GM12872 (cell line): ENCODE measurements at regions not wholly inside any gene's neighbourhood (a gene's known extent, or its start where the extent isn't known, plus 50 kb on each side); places are given as distances from the start of the nearest gene placed in this dataset.

Source experiments
- TF ChIP-seq, protein P1 (sequence below): IDR thresholded peaks from 3 replicates; pipeline ENCODE4 v1.5.1; 2011; ENCODE audit warnings: low read depth, mild to moderate bottlenecking, low read length, moderate library complexity; ENCODE audit not compliant: insufficient read depth

DNA sequence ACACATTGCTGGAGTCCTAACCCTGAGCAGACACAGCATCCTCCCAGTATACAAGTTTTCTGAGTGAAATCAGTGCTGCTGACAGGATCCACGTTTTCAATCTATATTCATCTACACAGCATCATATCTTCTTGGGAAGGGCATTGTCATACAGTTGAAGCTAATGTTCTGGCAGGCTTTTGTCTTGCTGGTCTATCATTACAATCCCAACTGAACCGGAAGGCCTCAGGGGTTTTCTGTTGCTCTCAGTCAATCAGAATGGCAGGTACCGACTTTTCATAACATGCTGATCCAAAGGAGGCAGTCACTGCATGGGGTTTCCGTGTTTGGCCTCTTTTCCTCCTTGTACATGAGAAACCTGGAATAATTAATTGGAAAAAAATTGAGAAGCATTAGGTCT, 2118.8 kb upstream of the WWC1 start:
- TF ChIP-seq, protein P1, sequence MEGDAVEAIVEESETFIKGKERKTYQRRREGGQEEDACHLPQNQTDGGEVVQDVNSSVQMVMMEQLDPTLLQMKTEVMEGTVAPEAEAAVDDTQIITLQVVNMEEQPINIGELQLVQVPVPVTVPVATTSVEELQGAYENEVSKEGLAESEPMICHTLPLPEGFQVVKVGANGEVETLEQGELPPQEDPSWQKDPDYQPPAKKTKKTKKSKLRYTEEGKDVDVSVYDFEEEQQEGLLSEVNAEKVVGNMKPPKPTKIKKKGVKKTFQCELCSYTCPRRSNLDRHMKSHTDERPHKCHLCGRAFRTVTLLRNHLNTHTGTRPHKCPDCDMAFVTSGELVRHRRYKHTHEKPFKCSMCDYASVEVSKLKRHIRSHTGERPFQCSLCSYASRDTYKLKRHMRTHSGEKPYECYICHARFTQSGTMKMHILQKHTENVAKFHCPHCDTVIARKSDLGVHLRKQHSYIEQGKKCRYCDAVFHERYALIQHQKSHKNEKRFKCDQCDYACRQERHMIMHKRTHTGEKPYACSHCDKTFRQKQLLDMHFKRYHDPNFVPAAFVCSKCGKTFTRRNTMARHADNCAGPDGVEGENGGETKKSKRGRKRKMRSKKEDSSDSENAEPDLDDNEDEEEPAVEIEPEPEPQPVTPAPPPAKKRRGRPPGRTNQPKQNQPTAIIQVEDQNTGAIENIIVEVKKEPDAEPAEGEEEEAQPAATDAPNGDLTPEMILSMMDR, result no peak

DNA sequence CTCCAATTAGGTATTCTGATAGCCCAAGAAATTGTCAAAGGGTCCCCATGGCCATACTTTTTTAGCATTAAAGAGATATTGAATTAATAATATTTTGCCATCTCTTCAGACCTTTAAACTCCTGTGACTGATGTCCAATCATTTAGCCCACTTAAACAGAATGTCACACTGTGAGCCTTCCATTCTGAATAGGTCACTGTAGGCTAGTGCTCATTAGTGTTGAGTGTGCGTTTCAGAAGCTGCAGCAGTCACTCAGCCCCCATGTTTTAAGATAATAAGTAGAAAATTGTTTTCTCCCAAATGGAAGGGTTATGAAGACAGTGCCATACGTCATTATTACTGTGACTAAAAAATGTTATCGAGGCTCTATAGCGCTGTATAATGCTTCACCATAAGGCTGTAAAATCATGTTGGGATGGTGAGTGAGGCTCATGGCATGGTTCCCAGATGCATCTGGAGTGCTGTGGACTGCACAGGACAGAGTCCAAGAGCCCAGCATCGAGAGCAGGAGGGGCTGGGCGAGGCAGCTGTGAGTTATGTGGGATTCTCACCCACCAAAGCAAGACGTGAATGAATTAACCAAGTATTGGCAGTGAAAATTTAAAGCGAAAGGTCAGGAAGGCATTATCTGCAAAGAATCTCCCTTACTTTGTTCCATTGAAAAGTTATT, 2112.9 kb upstream of the WWC1 start:
- TF ChIP-seq, protein P1, result no peak

DNA sequence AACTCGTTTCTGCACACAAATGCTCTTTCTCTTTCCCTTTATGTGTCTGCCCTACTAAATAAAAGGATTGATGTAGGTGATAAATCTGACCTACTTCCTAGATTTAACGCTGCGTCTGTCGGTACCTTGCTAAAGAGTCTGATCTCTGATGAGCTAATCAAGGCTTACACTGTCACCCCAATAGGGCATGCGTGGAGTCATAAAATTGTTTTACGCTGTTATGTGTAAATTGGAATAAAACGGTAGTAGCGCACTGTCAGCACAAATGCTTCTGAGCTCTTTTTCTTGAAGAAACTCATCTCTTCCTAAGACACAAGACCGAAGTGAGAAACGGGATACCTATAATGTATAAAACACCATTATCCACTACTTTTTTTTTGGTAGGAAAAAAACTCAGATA, 2106.3 kb upstream of the WWC1 start:
- TF ChIP-seq, protein P1, result no peak

DNA sequence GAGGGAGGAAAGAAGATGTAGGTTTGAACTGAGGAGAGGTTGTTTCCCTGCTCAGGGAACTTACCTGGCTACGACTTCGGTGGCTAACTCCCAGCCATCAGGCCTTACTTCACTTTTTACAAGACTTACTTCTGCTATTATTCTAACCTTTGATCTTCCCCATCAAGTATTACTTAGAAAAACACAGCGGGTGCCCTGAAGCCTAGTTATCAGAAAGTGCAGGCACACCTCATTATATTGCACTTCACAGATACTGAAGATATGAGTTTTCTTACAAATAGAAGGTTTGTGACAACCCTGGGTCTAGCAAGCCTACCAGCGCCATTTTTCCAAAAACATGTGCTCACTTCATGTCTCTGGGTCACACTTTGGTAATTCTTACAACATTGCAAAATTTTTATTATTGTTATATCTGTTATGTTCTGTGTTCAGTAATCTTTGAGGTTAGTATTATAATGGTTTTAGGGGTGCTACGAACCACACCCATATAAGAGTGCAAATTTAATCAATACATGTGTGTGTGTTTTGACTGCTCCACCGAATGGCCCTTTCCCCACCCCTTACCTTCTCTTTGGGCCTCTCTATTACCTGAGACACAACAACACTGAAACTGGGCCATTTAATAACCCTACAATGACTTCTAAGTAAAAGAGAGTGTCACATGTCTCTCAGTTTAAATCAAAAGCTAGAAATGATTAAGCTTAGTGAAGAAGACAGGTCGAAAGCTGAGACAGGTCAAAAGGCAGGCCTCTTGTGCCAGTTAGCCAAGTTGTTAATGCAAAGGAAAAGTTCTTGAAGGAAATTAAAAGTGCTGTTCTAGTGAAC, 2102.7 kb upstream of the WWC1 start:
- TF ChIP-seq, protein P1, result no peak

DNA sequence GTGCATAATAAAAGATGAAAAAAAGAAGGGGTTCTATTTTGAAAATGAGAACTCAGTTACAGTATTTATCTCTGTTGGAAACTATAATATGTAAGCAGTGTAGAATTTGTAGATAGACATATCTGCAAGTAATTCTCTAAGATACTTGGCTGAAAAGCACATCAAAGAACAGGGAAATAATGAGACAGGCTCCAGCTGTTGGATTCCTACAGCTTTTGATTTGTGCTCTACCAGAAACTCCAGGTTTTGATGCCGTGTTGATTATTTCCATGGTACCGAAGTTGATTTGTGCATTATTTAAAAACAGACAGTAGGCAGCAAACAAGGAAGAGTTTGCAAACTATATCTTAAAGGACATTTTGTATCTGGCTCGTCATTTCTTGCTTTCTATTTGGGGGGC, 2098.7 kb upstream of the WWC1 start:
- TF ChIP-seq, protein P1, result no peak

DNA sequence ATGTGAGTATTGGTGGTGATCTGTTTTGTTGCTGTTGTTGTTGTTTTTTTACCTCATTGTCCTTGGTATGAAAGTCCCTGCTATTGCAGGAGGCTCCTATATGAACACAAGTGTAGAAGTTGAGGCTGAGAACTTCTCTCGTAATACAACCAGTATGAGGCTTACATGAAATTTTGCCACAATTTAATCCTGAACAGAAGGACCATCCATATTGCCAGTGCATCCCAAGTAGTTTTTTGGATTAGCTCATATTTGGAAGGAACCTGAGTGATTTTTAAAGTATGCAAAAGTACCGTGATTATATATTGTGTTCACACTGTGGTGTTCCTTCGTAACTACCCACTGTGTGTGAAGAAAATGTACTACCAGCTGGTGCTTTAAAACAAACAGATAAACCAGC, 2095.5 kb upstream of the WWC1 start:
- TF ChIP-seq, protein P1, result no peak

DNA sequence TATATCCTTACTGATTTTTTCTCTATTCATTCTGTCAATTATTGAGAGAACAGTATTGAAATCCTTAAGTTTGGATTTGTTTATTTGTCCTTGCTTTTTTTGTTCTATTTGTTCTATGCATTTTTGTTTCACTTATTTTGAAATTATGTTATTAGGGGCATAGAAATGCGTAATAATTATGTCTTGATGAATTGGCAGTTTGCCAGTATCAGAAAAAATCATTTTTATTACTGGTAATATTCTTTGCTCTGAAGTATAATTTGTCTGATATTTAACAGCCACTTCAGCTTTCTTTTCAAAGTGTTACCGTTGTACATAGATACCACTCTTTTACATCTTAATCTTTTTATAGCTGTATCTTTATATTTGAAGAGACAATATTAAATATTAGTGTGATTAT, 2090.9 kb upstream of the WWC1 start:
- TF ChIP-seq, protein P1, result no peak
